Gastroesophageal sphincter (tissue), 3 donors: ENCODE measurements at regions not wholly inside any gene's neighbourhood (a gene's known extent, or its start where the extent isn't known, plus 50 kb on each side); places are given as distances from the start of the nearest gene placed in this dataset.

Experiments used
- CTCF ChIP-seq, 4 experiments: fragments of 200-600 bp in 2 of 4; fragments of 450-650 bp in 2 of 4; sonication (generic) in 1 of 4; IDR thresholded peaks; one replicate each; pipeline ENCODE4 v1.5.1; 2017 to 2019; ENCODE audit warnings: antibody characterized with exemption in 4 of 4, mild to moderate bottlenecking in 2 of 4, moderate library complexity in 2 of 4
- EP300 ChIP-seq: sonication (generic); formaldehyde crosslinking; IDR thresholded peaks from one replicate; pipeline ENCODE4 v1.6.1; 2017; ENCODE audit warnings: antibody characterized with exemption, mild to moderate bottlenecking
- POLR2A ChIP-seq, 2 donors: fragments of 450-650 bp; IDR thresholded peaks; one replicate each; pipeline ENCODE4 v1.6.1; 2017; ENCODE audit warnings: antibody characterized with exemption in 2 of 2, mild to moderate bottlenecking in 2 of 2, moderate library complexity in 1 of 2
- POLR2AphosphoS5 ChIP-seq: sonication (generic); formaldehyde crosslinking; IDR thresholded peaks from one replicate; pipeline ENCODE4 v1.6.1; 2017; ENCODE audit warnings: antibody characterized with exemption

- TF ChIP-seq CTCF (IDR thresholded peaks at IDR 0.05), result no peak
- TF ChIP-seq POLR2AphosphoS5, result no peak
- no peak for TF ChIP-seq POLR2A (IDR thresholded peaks at IDR 0.05)
- TF ChIP-seq EP300, result no peak
These were observed 177.6 kb upstream of the SLC25A13 start for GRCh38 chr7:96499532-96499931.
